H1 (cell line): ENCODE measurements at regions not wholly inside any gene's neighbourhood (a gene's known extent, or its start where the extent isn't known, plus 50 kb on each side); places are given as distances from the start of the nearest gene placed in this dataset.

Experiments used
- JUN ChIP-seq: IDR thresholded peaks from 2 replicates; pipeline ENCODE4 v1.6.1; 2011; ENCODE audit warnings: low read depth, mild to moderate bottlenecking, improper control_type of control experiment, low read length
- TAF1 ChIP-seq: IDR thresholded peaks from 2 replicates; pipeline ENCODE4 v1.6.1; 2011; ENCODE audit warnings: mild to moderate bottlenecking, low read depth, low read length

- TF ChIP-seq TAF1: no peak
- TF ChIP-seq JUN: no peak
Measured at GRCh38 chrX:131393426-131393825, 104.3 kb upstream of the IGSF1 start (continued).
